CD14-positive monocyte (primary cell): ENCODE measurements at regions not wholly inside any gene's neighbourhood (a gene's known extent, or its start where the extent isn't known, plus 50 kb on each side); places are given as distances from the start of the nearest gene placed in this dataset.
A peak's percentile ranks its signal among the peaks of the same experiment; 100 is the strongest.

ENCODE experiments used
- DNase-seq, 3 donors: peaks; one replicate each; pipeline ENCODE4 v3.0.0-alpha.2; 2011 to 2022
- H2AFZ ChIP-seq: 2 replicates; pipeline ENCODE4 v1.6.0; 2012; ENCODE audit warnings: mild to moderate bottlenecking, low read depth, low read length, inconsistent platforms; ENCODE audit not compliant: insufficient read depth, poor library complexity, severe bottlenecking
- H3K27ac ChIP-seq, 2 donors: 1 replicate in 1 of 2; 2 replicates in 1 of 2; pipeline ENCODE4 v1.5.1; 2012 to 2013; ENCODE audit warnings: low read length in 2 of 2, control low read depth in 1 of 2, inconsistent platforms in 1 of 2, low read depth in 1 of 2, mild to moderate bottlenecking in 1 of 2
- H3K27me3 ChIP-seq, 2 donors: one replicate each; pipeline versions ENCODE4 v1.6.0 to v1.6.1; 2011 to 2013; ENCODE audit warnings: low read length in 2 of 2; ENCODE audit not compliant: control insufficient read depth in 2 of 2, insufficient read depth in 2 of 2
- H3K36me3 ChIP-seq, 2 donors: replicated peaks in 1 of 2; 1 replicate in 1 of 2; 2 replicates in 1 of 2; pipeline versions ENCODE4 v1.5.1 to v1.6.1; 2012 to 2013; ENCODE audit warnings: low read length in 2 of 2, control low read depth in 1 of 2, inconsistent platforms in 1 of 2, mild to moderate bottlenecking in 1 of 2; ENCODE audit not compliant: insufficient read depth in 2 of 2, control insufficient read depth in 1 of 2
- H3K4me1 ChIP-seq, 2 donors: 1 replicate in 1 of 2; 2 replicates in 1 of 2; pipeline versions ENCODE4 v1.5.1 to v1.6.1; 2012 to 2013; ENCODE audit warnings: low read length in 2 of 2, control low read depth in 1 of 2, inconsistent platforms in 1 of 2, mild to moderate bottlenecking in 1 of 2, moderate library complexity in 1 of 2; ENCODE audit not compliant: insufficient read depth in 2 of 2, control insufficient read depth in 1 of 2
- H3K4me2 ChIP-seq: replicated peaks from 2 replicates; pipeline ENCODE3; 2012; ENCODE audit warnings: low read length, moderate library complexity, mild to moderate bottlenecking; ENCODE audit not compliant: poor library complexity, severe bottlenecking; ENCODE audit errors: extremely low read depth
- H3K4me3 ChIP-seq, 3 experiments: fragments of 200-600 bp in 1 of 3; sonication (generic) in 1 of 3; replicated peaks in 1 of 3; 1 replicate in 2 of 3; 2 replicates in 1 of 3; pipeline ENCODE4 v1.5.1; 2011 to 2013; ENCODE audit warnings: low read length in 3 of 3, mild to moderate bottlenecking in 3 of 3, control low read depth in 2 of 3, low read depth in 2 of 3, inconsistent platforms in 1 of 3, moderate library complexity in 1 of 3
- H3K79me2 ChIP-seq: 2 replicates; pipeline ENCODE4 v1.6.0; 2012; ENCODE audit warnings: mild to moderate bottlenecking, control low read depth, inconsistent platforms, low read length, moderate library complexity; ENCODE audit not compliant: insufficient read depth
- H3K9ac ChIP-seq: 2 replicates; pipeline ENCODE4 v1.6.0; 2017; ENCODE audit warnings: low read length, mild to moderate bottlenecking; ENCODE audit not compliant: insufficient read depth, poor library complexity, severe bottlenecking
- H3K9me3 ChIP-seq, 2 donors: replicated peaks in 1 of 2; 1 replicate in 1 of 2; 2 replicates in 1 of 2; pipeline versions ENCODE4 v1.5.1 to v1.6.1; 2012 to 2013; ENCODE audit warnings: low read length in 2 of 2, control low read depth in 1 of 2; ENCODE audit not compliant: control insufficient read depth in 1 of 2, insufficient read depth in 1 of 2
- H4K20me1 ChIP-seq: 2 replicates; pipeline ENCODE4 v1.6.0; 2012; ENCODE audit warnings: mild to moderate bottlenecking, low read length, control low read depth, moderate library complexity; ENCODE audit not compliant: insufficient read depth
- H3K27ac Mint-ChIP-seq, 7 donors: one replicate each; pipeline ENCODE4 v1.8.0; 2020; ENCODE audit warnings: mild to moderate bottlenecking in 7 of 7, mixed read lengths in 7 of 7, moderate library complexity in 6 of 7, inconsistent platforms in 2 of 7
- H3K27me3 Mint-ChIP-seq, 3 donors: one replicate each; pipeline ENCODE4 v1.8.0; 2021 to 2022; ENCODE audit warnings: low read depth in 3 of 3, mild to moderate bottlenecking in 3 of 3, mixed read lengths in 3 of 3, moderate library complexity in 3 of 3, inconsistent platforms in 1 of 3
- H3K36me3 Mint-ChIP-seq, 2 donors: one replicate each; pipeline ENCODE4 v1.8.0; 2020; ENCODE audit warnings: mixed read lengths in 2 of 2, inconsistent platforms in 1 of 2, mild to moderate bottlenecking in 1 of 2
- H3K4me1 Mint-ChIP-seq: one replicate; pipeline ENCODE4 v1.8.0; 2020; ENCODE audit warnings: mild to moderate bottlenecking, mixed read lengths
- H3K4me3 Mint-ChIP-seq, 2 donors: one replicate each; pipeline ENCODE4 v1.8.0; 2020; ENCODE audit warnings: mild to moderate bottlenecking in 2 of 2, mixed read lengths in 2 of 2, moderate library complexity in 1 of 2
- H3K9me3 Mint-ChIP-seq, 7 donors: one replicate each; pipeline ENCODE4 v1.8.0; 2020 to 2022; ENCODE audit warnings: mixed read lengths in 7 of 7, mild to moderate bottlenecking in 6 of 7, moderate library complexity in 6 of 7, inconsistent platforms in 2 of 7
- WGBS: methylation state at CpG from one replicate; pipeline ENCODE4 v1.1.5; 2013; ENCODE audit warnings: missing lambda C conversion rate; ENCODE audit not compliant: insufficient coverage; 5-methylcytosine and 5-hydroxymethylcytosine counted together
- intact Hi-C, 2 donors: fragments of 100-400 bp; cut with micrococcal nuclease; formaldehyde crosslinking; loops; one replicate each; pipeline versions ENCODE4 v1.15.0 to v1.15.1; 2023
- TF ChIP-seq, protein P1 (sequence below): fragments of 200-600 bp; IDR thresholded peaks from one replicate; pipeline ENCODE4 v1.8.0; 2022; ENCODE audit warnings: antibody characterized with exemption, mild to moderate bottlenecking

DNA sequence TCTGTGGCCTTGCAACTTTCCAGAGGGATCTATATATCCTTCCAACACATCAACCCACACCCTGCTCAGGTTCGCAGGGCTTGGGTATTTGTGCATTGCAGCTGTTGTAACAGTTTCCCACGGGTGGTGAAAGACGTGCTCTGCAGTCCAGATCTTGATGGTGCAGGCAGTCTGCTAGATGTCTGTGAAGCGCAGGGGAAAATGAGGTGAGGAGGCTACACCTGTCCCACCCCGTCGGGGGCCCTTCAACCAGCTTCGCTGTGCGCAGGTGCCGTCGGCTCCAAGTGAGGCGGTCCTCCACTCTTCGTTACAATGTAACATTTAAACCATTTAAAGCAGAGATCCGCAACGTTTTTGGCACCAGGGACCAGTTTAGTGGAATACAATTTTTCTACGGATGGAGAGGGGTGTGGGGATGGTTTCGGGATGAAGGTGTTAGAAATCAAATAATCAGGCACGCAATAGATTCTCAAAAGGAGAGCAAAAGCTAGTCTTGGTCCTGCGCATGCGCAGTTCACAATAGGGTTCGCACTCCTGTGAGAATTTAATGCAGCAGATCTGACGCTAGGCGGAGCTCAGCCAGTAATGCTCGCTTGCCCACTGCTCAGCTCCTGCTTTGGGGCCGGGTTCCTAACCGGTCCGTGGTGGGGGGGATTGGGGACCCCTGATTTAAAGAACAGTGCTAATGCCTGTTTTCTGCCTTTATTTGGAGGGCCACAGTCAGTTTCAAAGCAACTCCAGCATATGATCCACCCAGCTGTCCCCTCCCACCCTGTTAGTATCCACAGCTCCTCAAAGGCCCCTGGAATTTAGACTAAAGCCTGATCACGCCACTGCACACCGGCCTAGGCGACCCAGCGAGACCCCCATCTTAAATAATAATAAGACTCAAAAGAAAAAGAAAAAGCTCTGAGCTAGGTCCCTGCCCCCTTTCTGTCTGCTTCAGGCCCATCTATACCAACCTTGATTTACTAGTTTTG, 97.1 kb upstream of the SELENOP start:
- TF ChIP-seq, protein P1, sequence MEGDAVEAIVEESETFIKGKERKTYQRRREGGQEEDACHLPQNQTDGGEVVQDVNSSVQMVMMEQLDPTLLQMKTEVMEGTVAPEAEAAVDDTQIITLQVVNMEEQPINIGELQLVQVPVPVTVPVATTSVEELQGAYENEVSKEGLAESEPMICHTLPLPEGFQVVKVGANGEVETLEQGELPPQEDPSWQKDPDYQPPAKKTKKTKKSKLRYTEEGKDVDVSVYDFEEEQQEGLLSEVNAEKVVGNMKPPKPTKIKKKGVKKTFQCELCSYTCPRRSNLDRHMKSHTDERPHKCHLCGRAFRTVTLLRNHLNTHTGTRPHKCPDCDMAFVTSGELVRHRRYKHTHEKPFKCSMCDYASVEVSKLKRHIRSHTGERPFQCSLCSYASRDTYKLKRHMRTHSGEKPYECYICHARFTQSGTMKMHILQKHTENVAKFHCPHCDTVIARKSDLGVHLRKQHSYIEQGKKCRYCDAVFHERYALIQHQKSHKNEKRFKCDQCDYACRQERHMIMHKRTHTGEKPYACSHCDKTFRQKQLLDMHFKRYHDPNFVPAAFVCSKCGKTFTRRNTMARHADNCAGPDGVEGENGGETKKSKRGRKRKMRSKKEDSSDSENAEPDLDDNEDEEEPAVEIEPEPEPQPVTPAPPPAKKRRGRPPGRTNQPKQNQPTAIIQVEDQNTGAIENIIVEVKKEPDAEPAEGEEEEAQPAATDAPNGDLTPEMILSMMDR: peak; percentile 86
- peak overlapping the region in 1 of 2 donors; percentile 34 for H3K27ac ChIP-seq

DNA sequence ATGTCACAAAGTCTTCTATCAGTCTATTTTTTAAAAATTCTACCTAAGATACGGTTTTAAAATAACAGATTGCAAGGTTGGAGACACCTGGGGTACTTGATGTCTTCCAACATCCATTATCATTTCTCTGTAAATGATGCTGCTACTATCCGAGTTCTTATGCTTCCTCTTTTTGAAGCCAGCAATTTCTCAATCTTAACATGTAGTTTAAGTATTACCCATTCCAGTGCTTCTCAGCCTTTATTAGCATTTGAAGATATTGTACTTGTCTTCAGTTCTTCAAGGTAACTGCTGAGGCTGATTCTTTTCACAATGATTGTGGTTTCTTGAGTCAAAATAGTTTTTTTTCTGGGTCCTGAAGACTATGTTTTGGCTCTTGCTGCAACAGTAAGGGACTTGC, 96.4 kb upstream of the SELENOP start:
- Histone ChIP-seq H2AFZ (peak overlapping the region; percentile 89), H3K36me3 (no peaks in the 10 kb centered on the region), H3K4me2 (peak overlapping the region; percentile 89), H3K27me3 (no peaks in the 10 kb centered on the region), H3K79me2 (no peaks in the 10 kb centered on the region), H3K9ac (peak overlapping the region; percentile 53), H3K4me3 (peak overlapping the region in 1 of 3 experiments; percentile 76), H3K27ac (no peak overlapping the region), H4K20me1 (no peaks in the 10 kb centered on the region), H3K4me1 (peaks cover 7 to 11% of the 10 kb centered on the region in 2 donors), H3K9me3 (no peaks in the 10 kb centered on the region)
- DNase-seq: peak; percentile 12 to 56 (median 33)
- TF ChIP-seq, protein P1: no peak
- no CpG with 5 or more reads among the region's 2 CpGs for WGBS
- Mint-ChIP-seq H3K27me3 (peaks cover 1 to 2% (median 2%) of the 10 kb centered on the region in 3 donors), H3K4me1 (peaks cover 12% of the 10 kb centered on the region), H3K4me3 (peak overlapping the region; percentile 85 to 97), H3K36me3 (no peaks in the 10 kb centered on the region), H3K9me3 (peaks cover 0 to 1% (median 0%) of the 10 kb centered on the region in 7 donors), H3K27ac (peak overlapping the region in 1 of 7 donors; percentile 70)
- intact Hi-C loops: loop anchor here in 1 of 2 donors (5.0 kb wide), 2 partner anchors 39 to 84 kb away; no protein-coding TSS in a partner anchor

More for the DNA sequence above, 97.1 kb upstream of the SELENOP start:
- 0% methylated on average over 16 of the region's 30 CpGs for WGBS
- Mint-ChIP-seq H3K27ac (peak overlapping the region; percentile 13 to 76 (median 44)), H3K4me1 (peaks cover 12% of the 10 kb centered on the region), H3K36me3 (no peaks in the 10 kb centered on the region), H3K9me3 (no peaks in the 10 kb centered on the region), H3K27me3 (peaks cover 1 to 2% (median 2%) of the 10 kb centered on the region in 3 donors), H3K4me3 (peak overlapping the region; percentile 85 to 97)
- Histone ChIP-seq H2AFZ (peak overlapping the region; percentile 89), H3K9me3 (no peaks in the 10 kb centered on the region), H3K4me1 (peaks cover 7 to 11% of the 10 kb centered on the region in 2 donors), H3K9ac (peak overlapping the region; percentile 53), H3K36me3 (no peaks in the 10 kb centered on the region), H3K27me3 (no peaks in the 10 kb centered on the region), H3K4me2 (peak overlapping the region; percentile 89), H3K4me3 (peak overlapping the region; percentile 39 to 76 (median 54)), H3K79me2 (no peaks in the 10 kb centered on the region), H4K20me1 (no peaks in the 10 kb centered on the region)
- peak; percentile 78 to 94 (median 87) for DNase-seq
- intact Hi-C loops: loop anchor here in 1 of 2 donors (5.0 kb wide), 2 partner anchors 39 to 84 kb away; no protein-coding TSS in a partner anchor
